ENCODE measurements at regions not wholly inside any gene's neighbourhood (a gene's known extent, or its start where the extent isn't known, plus 50 kb on each side); places are given as distances from the start of the nearest gene placed in this dataset.

DNA sequence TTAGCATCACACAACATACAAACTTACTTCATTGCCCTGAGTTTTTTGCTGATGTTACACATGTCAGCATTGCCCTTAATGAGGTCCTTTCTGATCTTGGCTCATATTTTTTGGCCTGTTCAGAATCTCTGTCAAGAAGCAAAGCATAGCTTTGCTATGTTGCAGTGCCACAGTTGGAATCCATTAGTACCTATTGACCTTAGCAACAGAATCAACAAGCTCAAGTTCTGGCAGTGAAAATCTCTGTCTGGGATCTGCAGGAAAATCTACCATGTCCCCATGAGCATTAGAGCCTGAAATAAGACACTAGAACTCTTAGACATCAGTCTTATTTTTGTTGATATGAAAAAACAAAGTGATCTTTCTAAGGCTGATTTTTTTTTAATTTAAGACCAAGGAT lies 105.6 kb upstream of the FHL2 start:
- TF ChIP-seq, protein P1, sequence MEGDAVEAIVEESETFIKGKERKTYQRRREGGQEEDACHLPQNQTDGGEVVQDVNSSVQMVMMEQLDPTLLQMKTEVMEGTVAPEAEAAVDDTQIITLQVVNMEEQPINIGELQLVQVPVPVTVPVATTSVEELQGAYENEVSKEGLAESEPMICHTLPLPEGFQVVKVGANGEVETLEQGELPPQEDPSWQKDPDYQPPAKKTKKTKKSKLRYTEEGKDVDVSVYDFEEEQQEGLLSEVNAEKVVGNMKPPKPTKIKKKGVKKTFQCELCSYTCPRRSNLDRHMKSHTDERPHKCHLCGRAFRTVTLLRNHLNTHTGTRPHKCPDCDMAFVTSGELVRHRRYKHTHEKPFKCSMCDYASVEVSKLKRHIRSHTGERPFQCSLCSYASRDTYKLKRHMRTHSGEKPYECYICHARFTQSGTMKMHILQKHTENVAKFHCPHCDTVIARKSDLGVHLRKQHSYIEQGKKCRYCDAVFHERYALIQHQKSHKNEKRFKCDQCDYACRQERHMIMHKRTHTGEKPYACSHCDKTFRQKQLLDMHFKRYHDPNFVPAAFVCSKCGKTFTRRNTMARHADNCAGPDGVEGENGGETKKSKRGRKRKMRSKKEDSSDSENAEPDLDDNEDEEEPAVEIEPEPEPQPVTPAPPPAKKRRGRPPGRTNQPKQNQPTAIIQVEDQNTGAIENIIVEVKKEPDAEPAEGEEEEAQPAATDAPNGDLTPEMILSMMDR (IDR thresholded peaks at IDR 0.05): no peak
- no peak for TF ChIP-seq EZH2 (IDR thresholded peaks at IDR 0.05; ENCODE audit: borderline replicate concordance, insufficient read depth, low read depth, low read length, poor library complexity, severe bottlenecking)
